ENCODE measurements at regions not wholly inside any gene's neighbourhood (a gene's known extent, or its start where the extent isn't known, plus 50 kb on each side); places are given as distances from the start of the nearest gene placed in this dataset.
"Not testable (repeated sequence)": the region's sequence is repeated elsewhere in the genome, so short reads cannot be mapped to it uniquely, and the experiment has no call there.

GRCh38 chr7:65545465-65546161 is 172.0 kb downstream of the ZNF92 start:
- H3K4me3 ChIP-seq (ENCODE audit: low read depth, low read length); H3K27ac Mint-ChIP-seq; H3K36me3 ChIP-seq (ENCODE audit: control insufficient read depth, insufficient read depth, low read length); ATAC-seq (ENCODE audit: low read depth in 2 of 2); H3K27me3 Mint-ChIP-seq; H3K27ac ChIP-seq (ENCODE audit: insufficient read depth, low read length, poor library complexity, severe bottlenecking); H3K27me3 ChIP-seq (ENCODE audit: control insufficient read depth, insufficient read depth, low read length); H3K9me3 ChIP-seq (ENCODE audit: control insufficient read depth in 2 of 2, low read length in 2 of 2); H3K4me1 Mint-ChIP-seq; DNase-seq; H3K4me3 Mint-ChIP-seq; H3K4me1 ChIP-seq (ENCODE audit: control insufficient read depth, insufficient read depth, low read length, poor library complexity, severe bottlenecking); H3K9me3 Mint-ChIP-seq; H3K36me3 Mint-ChIP-seq: not testable (repeated sequence)

GRCh38 chr7:65549589-65550443 is 176.2 kb downstream of the ZNF92 start:
- not testable (repeated sequence) for H3K9me3 Mint-ChIP-seq; H3K36me3 Mint-ChIP-seq; H3K4me3 ChIP-seq (ENCODE audit: low read depth, low read length); H3K36me3 ChIP-seq (ENCODE audit: control insufficient read depth, insufficient read depth, low read length); H3K27me3 ChIP-seq (ENCODE audit: control insufficient read depth, insufficient read depth, low read length); H3K27ac ChIP-seq (ENCODE audit: insufficient read depth, low read length, poor library complexity, severe bottlenecking); H3K27me3 Mint-ChIP-seq; H3K4me3 Mint-ChIP-seq; ATAC-seq (ENCODE audit: low read depth in 2 of 2); H3K4me1 ChIP-seq (ENCODE audit: control insufficient read depth, insufficient read depth, low read length, poor library complexity, severe bottlenecking); DNase-seq; H3K27ac Mint-ChIP-seq; H3K9me3 ChIP-seq (ENCODE audit: control insufficient read depth in 2 of 2, low read length in 2 of 2); H3K4me1 Mint-ChIP-seq

GRCh38 chr7:65550444-65550809 is 176.8 kb downstream of the ZNF92 start:
- not testable (repeated sequence) for H3K4me3 Mint-ChIP-seq; DNase-seq; H3K9me3 ChIP-seq (ENCODE audit: control insufficient read depth in 2 of 2, low read length in 2 of 2); H3K9me3 Mint-ChIP-seq; H3K27ac Mint-ChIP-seq; H3K4me3 ChIP-seq (ENCODE audit: low read depth, low read length); H3K27ac ChIP-seq (ENCODE audit: insufficient read depth, low read length, poor library complexity, severe bottlenecking); H3K27me3 Mint-ChIP-seq; H3K36me3 ChIP-seq (ENCODE audit: control insufficient read depth, insufficient read depth, low read length); H3K27me3 ChIP-seq (ENCODE audit: control insufficient read depth, insufficient read depth, low read length); H3K4me1 ChIP-seq (ENCODE audit: control insufficient read depth, insufficient read depth, low read length, poor library complexity, severe bottlenecking); ATAC-seq (ENCODE audit: low read depth in 2 of 2); H3K36me3 Mint-ChIP-seq; H3K4me1 Mint-ChIP-seq

GRCh38 chr7:65551042-65551441 is 177.4 kb downstream of the ZNF92 start:
- H3K27ac ChIP-seq (ENCODE audit: insufficient read depth, low read length, poor library complexity, severe bottlenecking); H3K4me3 ChIP-seq (ENCODE audit: low read depth, low read length); H3K27ac Mint-ChIP-seq; H3K4me1 Mint-ChIP-seq; H3K9me3 Mint-ChIP-seq; H3K27me3 Mint-ChIP-seq; DNase-seq; H3K4me3 Mint-ChIP-seq; H3K36me3 ChIP-seq (ENCODE audit: control insufficient read depth, insufficient read depth, low read length); ATAC-seq (ENCODE audit: low read depth in 2 of 2); H3K9me3 ChIP-seq (ENCODE audit: control insufficient read depth in 2 of 2, low read length in 2 of 2); H3K27me3 ChIP-seq (ENCODE audit: control insufficient read depth, insufficient read depth, low read length); H3K4me1 ChIP-seq (ENCODE audit: control insufficient read depth, insufficient read depth, low read length, poor library complexity, severe bottlenecking); H3K36me3 Mint-ChIP-seq: not testable (repeated sequence)

GRCh38 chr7:65554553-65555476 is 181.2 kb downstream of the ZNF92 start:
- H3K36me3 ChIP-seq (ENCODE audit: control insufficient read depth, insufficient read depth, low read length); H3K36me3 Mint-ChIP-seq; H3K27me3 ChIP-seq (ENCODE audit: control insufficient read depth, insufficient read depth, low read length); H3K4me3 ChIP-seq (ENCODE audit: low read depth, low read length); H3K4me1 Mint-ChIP-seq; H3K9me3 ChIP-seq (ENCODE audit: control insufficient read depth in 2 of 2, low read length in 2 of 2); H3K4me1 ChIP-seq (ENCODE audit: control insufficient read depth, insufficient read depth, low read length, poor library complexity, severe bottlenecking); DNase-seq; H3K27me3 Mint-ChIP-seq; H3K27ac ChIP-seq (ENCODE audit: insufficient read depth, low read length, poor library complexity, severe bottlenecking); ATAC-seq (ENCODE audit: low read depth in 2 of 2); H3K4me3 Mint-ChIP-seq; H3K9me3 Mint-ChIP-seq; H3K27ac Mint-ChIP-seq: not testable (repeated sequence)

GRCh38 chr7:65558584-65558983 is 184.9 kb downstream of the ZNF92 start:
- not testable (repeated sequence) for H3K9me3 Mint-ChIP-seq; H3K4me3 Mint-ChIP-seq; H3K27me3 ChIP-seq (ENCODE audit: control insufficient read depth, insufficient read depth, low read length); H3K36me3 Mint-ChIP-seq; H3K27ac Mint-ChIP-seq; ATAC-seq (ENCODE audit: low read depth in 2 of 2); H3K27me3 Mint-ChIP-seq; DNase-seq; H3K4me1 ChIP-seq (ENCODE audit: control insufficient read depth, insufficient read depth, low read length, poor library complexity, severe bottlenecking); H3K4me1 Mint-ChIP-seq; H3K36me3 ChIP-seq (ENCODE audit: control insufficient read depth, insufficient read depth, low read length); H3K27ac ChIP-seq (ENCODE audit: insufficient read depth, low read length, poor library complexity, severe bottlenecking); H3K4me3 ChIP-seq (ENCODE audit: low read depth, low read length); H3K9me3 ChIP-seq (ENCODE audit: control insufficient read depth in 2 of 2, low read length in 2 of 2)

- not testable (repeated sequence) for H3K9me3 Mint-ChIP-seq; H3K4me3 ChIP-seq (ENCODE audit: low read depth, low read length); H3K4me1 Mint-ChIP-seq; H3K4me3 Mint-ChIP-seq; H3K4me1 ChIP-seq (ENCODE audit: control insufficient read depth, insufficient read depth, low read length, poor library complexity, severe bottlenecking); H3K9me3 ChIP-seq (ENCODE audit: control insufficient read depth in 2 of 2, low read length in 2 of 2); DNase-seq; H3K27ac ChIP-seq (ENCODE audit: insufficient read depth, low read length, poor library complexity, severe bottlenecking); H3K27me3 ChIP-seq (ENCODE audit: control insufficient read depth, insufficient read depth, low read length); H3K27ac Mint-ChIP-seq; H3K27me3 Mint-ChIP-seq; ATAC-seq (ENCODE audit: low read depth in 2 of 2); H3K36me3 Mint-ChIP-seq; H3K36me3 ChIP-seq (ENCODE audit: control insufficient read depth, insufficient read depth, low read length)
Measured at GRCh38 chr7:65561786-65562372, 188.2 kb downstream of the ZNF92 start.
